PC-3 (cell line): ENCODE measurements at regions not wholly inside any gene's neighbourhood (a gene's known extent, or its start where the extent isn't known, plus 50 kb on each side); places are given as distances from the start of the nearest gene placed in this dataset.

Experiments used
- ATAC-seq: fragments of 200-7000 bp; cut with Tn5 transposase; 2 replicates; pipeline ENCODE4 v1.9.1; 2020; ENCODE audit warnings: mild to moderate bottlenecking, moderate library complexity
- BruUV-seq: library from RNA; stranded (reverse); fragments of 400-500 nt; replicated peaks from 2 replicates; lab custom pipeline; 2021; lab: Mats Ljungman, UMichigan
- CTCF ChIA-PET: fragments of 300-600 bp; sonication (Branson Sonifier 250); formaldehyde crosslinking; loops from one replicate; lab custom pipeline; 2022; ENCODE audit warnings: antibody characterized with exemption; lab: Charles Lee
- POLR2A ChIA-PET: fragments of 300-600 bp; sonication (Branson Sonifier 250); formaldehyde crosslinking; loops from one replicate; lab custom pipeline; 2022; ENCODE audit warnings: antibody characterized with exemption; ENCODE audit not compliant: unreplicated experiment; lab: Charles Lee
- DNase-seq: peaks from one replicate; pipeline ENCODE4 v3.0.0-alpha.2; 2015
- H2AFZ ChIP-seq: fragments of 300-600 bp; sonication (generic); 2 replicates; pipeline ENCODE4 v1.6.0; 2016; ENCODE audit warnings: antibody characterized with exemption, low read length
- H3F3A ChIP-seq: fragments of 300-600 bp; sonication (generic); one replicate; pipeline ENCODE4 v1.6.0; 2017; ENCODE audit warnings: antibody characterized with exemption, low read length, control low read depth, mild to moderate bottlenecking; ENCODE audit not compliant: unreplicated experiment
- H3K27ac ChIP-seq: fragments of 300-600 bp; sonication (generic); 2 replicates; pipeline ENCODE4 v1.5.1; 2016; ENCODE audit warnings: mild to moderate bottlenecking, low read length
- H3K27me3 ChIP-seq: fragments of 300-600 bp; sonication (generic); 2 replicates; pipeline ENCODE4 v1.6.1; 2016; ENCODE audit warnings: low read length, mixed read lengths
- H3K36me3 ChIP-seq: fragments of 300-600 bp; sonication (generic); 2 replicates; pipeline ENCODE4 v1.6.1; 2016; ENCODE audit warnings: low read depth, mixed run types, low read length, mixed read lengths
- H3K4me1 ChIP-seq: fragments of 300-600 bp; sonication (generic); 2 replicates; pipeline ENCODE4 v1.5.1; 2016; ENCODE audit warnings: low read length; ENCODE audit not compliant: insufficient read depth
- H3K4me2 ChIP-seq: fragments of 300-600 bp; sonication (generic); 2 replicates; pipeline ENCODE4 v1.6.0; 2016; ENCODE audit warnings: low read length
- H3K4me3 ChIP-seq: fragments of 300-600 bp; sonication (generic); 2 replicates; pipeline ENCODE4 v1.5.1; 2016; ENCODE audit warnings: mild to moderate bottlenecking, low read length, mixed read lengths
- H3K79me2 ChIP-seq: fragments of 300-600 bp; sonication (generic); 2 replicates; pipeline ENCODE4 v1.6.1; 2017; ENCODE audit warnings: low read length, mixed read lengths
- H3K9ac ChIP-seq: fragments of 300-600 bp; sonication (generic); 2 replicates; pipeline ENCODE4 v1.6.0; 2016; ENCODE audit warnings: mild to moderate bottlenecking, low read length
- H3K9me2 ChIP-seq: fragments of 300-600 bp; sonication (generic); replicated peaks from 2 replicates; pipeline ENCODE4 v1.6.1; 2016; ENCODE audit warnings: mixed run types, low read length, mixed read lengths
- H3K9me3 ChIP-seq: fragments of 300-600 bp; sonication (generic); 2 replicates; pipeline ENCODE4 v1.6.1; 2016; ENCODE audit warnings: low read length, mixed read lengths
- H4K20me1 ChIP-seq: fragments of 300-600 bp; sonication (generic); 2 replicates; pipeline ENCODE4 v1.6.1; 2016; ENCODE audit warnings: low read length, mixed read lengths
- CTCF ChIP-seq: fragments of 300-600 bp; sonication (generic); conservative IDR thresholded peaks from 2 replicates; pipeline ENCODE4 v1.5.1; 2017; ENCODE audit warnings: antibody characterized with exemption, low read depth, mild to moderate bottlenecking, low read length
- EZH2 ChIP-seq: fragments of 300-600 bp; sonication (generic); IDR thresholded peaks from one replicate; pipeline ENCODE4 v1.6.1; 2017; ENCODE audit warnings: antibody characterized with exemption, mild to moderate bottlenecking, low read length; ENCODE audit not compliant: unreplicated experiment
- EZH2phosphoT487 ChIP-seq: fragments of 300-600 bp; sonication (generic); IDR thresholded peaks from 2 replicates; pipeline ENCODE4 v1.6.1; 2018; ENCODE audit warnings: mild to moderate bottlenecking, antibody characterized with exemption, low read length, borderline replicate concordance
- intact Hi-C: fragments of 100-400 bp; cut with micrococcal nuclease; formaldehyde crosslinking; loops from 2 replicates; pipeline ENCODE4 v1.9.0; 2023

- H3K27ac ChIP-seq = no peak overlapping the region
- H3K27me3 ChIP-seq = peaks cover 16% of the 10 kb centered on the region
- H3K36me3 ChIP-seq = no peaks in the 10 kb centered on the region
- no peaks in the 10 kb centered on the region for H4K20me1 ChIP-seq
- ChIA-PET POLR2A (no interaction called here), CTCF (no interaction called here)
- H3K9me3 ChIP-seq = no peaks in the 10 kb centered on the region
- TF ChIP-seq EZH2phosphoT487 = no peak
- no peak for TF ChIP-seq EZH2
- no peak for TF ChIP-seq CTCF
- H3K9ac ChIP-seq = no peak overlapping the region
- intact Hi-C loops = no loop called here
- H3F3A ChIP-seq = no peaks in the 10 kb centered on the region
- no peak overlapping the region for H3K4me2 ChIP-seq
- no peak overlapping the region for H2AFZ ChIP-seq
- DNase-seq (no peak), ATAC-seq (no peak)
- H3K4me1 ChIP-seq = no peaks in the 10 kb centered on the region
- no peaks in the 10 kb centered on the region for H3K9me2 ChIP-seq
- no peak overlapping the region for H3K4me3 ChIP-seq
- no TSS peak for BruUV-seq
- H3K79me2 ChIP-seq = no peaks in the 10 kb centered on the region
Observed at GRCh38 chr6:159422041-159422984, 253.1 kb downstream of the FNDC1 start.

GRCh38 chr6:159421586-159421985 is 252.4 kb downstream of the FNDC1 start:
- Histone ChIP-seq H3K9me3 (no peaks in the 10 kb centered on the region), H3K79me2 (no peaks in the 10 kb centered on the region), H3F3A (no peaks in the 10 kb centered on the region), H3K9me2 (no peaks in the 10 kb centered on the region), H3K27me3 (peaks cover 16% of the 10 kb centered on the region), H3K4me1 (no peaks in the 10 kb centered on the region), H4K20me1 (no peaks in the 10 kb centered on the region), H3K27ac (no peak overlapping the region), H3K4me2 (no peak overlapping the region), H2AFZ (no peak overlapping the region), H3K4me3 (no peak overlapping the region), H3K9ac (no peak overlapping the region), H3K36me3 (no peaks in the 10 kb centered on the region)
- TF ChIP-seq EZH2 = no peak
- no peak for TF ChIP-seq EZH2phosphoT487
- no peak for TF ChIP-seq CTCF
- BruUV-seq = no TSS peak
- intact Hi-C loops = no loop called here
- ATAC-seq (no peak), DNase-seq (no peak)
- ChIA-PET CTCF (no interaction called here), POLR2A (no interaction called here)

GRCh38 chr6:159418997-159419396 is 249.8 kb downstream of the FNDC1 start:
- H4K20me1 ChIP-seq = no peaks in the 10 kb centered on the region
- TF ChIP-seq EZH2phosphoT487 (no peak), EZH2 (no peak), CTCF (no peak)
- H3K4me1 ChIP-seq = no peaks in the 10 kb centered on the region
- DNase-seq = no peak
- H3K27ac ChIP-seq = no peak overlapping the region
- peaks cover 16% of the 10 kb centered on the region for H3K27me3 ChIP-seq
- H3K9ac ChIP-seq = no peak overlapping the region
- ATAC-seq = no peak
- intact Hi-C loops = no loop called here
- ChIA-PET CTCF (no interaction called here), POLR2A (no interaction called here)
- no peak overlapping the region for H3K4me2 ChIP-seq
- no peaks in the 10 kb centered on the region for H3K9me3 ChIP-seq
- no peaks in the 10 kb centered on the region for H3K79me2 ChIP-seq
- no peak overlapping the region for H2AFZ ChIP-seq
- no peaks in the 10 kb centered on the region for H3F3A ChIP-seq
- H3K9me2 ChIP-seq = no peaks in the 10 kb centered on the region
- H3K36me3 ChIP-seq = no peaks in the 10 kb centered on the region
- no peak overlapping the region for H3K4me3 ChIP-seq
- no TSS peak for BruUV-seq
